ENCODE measurements at regions not wholly inside any gene's neighbourhood (a gene's known extent, or its start where the extent isn't known, plus 50 kb on each side); places are given as distances from the start of the nearest gene placed in this dataset.

DNA sequence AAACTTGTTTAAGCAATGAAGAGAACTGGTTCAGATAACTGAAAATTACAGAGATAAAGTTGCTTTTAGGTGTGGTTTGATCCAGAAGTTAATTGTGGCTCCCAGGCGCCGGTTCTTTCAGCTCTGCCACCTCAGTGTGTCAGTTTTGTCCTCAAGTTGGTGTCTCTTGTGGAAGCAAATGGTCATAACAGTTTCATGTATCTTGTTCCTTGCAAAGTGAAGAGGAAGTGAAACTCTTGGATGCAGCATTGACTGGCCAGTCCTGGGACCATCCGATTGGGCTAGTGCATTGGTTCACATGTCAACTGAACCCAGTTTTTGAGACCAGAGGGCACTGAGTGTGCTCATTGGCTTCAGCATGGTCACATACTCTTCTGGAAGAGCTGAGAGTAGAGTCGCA, 181.4 kb upstream of the GRM7 start:
- intact Hi-C loops (cut with micrococcal nuclease), result no loop called here
- H3K9me3 ChIP-seq (replicated peaks; ENCODE audit: control insufficient read depth, insufficient read depth, low read depth, low read length), result no peaks in the 10 kb centered on the region
- no peaks in the 10 kb centered on the region for H3K36me3 ChIP-seq (ENCODE audit: control insufficient read depth, insufficient read depth, low read length)
- BruUV-seq (replicated peaks), result no TSS peak
- CTCF ChIA-PET (ENCODE audit: low intra/inter-chr PET ratio), result no interaction called here
- peak; percentile 58; the same call in 2 of the 3 replicates for ATAC-seq
- peak in 1 of 4 experiments; percentile 3 for DNase-seq (ENCODE audit: extremely low read depth in 1 of 4, low spot score in 3 of 4)
- FAIRE-seq, result no peak
- H3K4me1 ChIP-seq (replicated peaks in 1 of 2; ENCODE audit: control insufficient read depth in 2 of 2, insufficient read depth in 2 of 2, low read length in 2 of 2), result no peaks in the 10 kb centered on the region
- H3K4me3 ChIP-seq, result no peak overlapping the region
- in situ Hi-C loops (cut with MboI), result no loop called here
- POLR2A ChIA-PET, result no interaction called here
- H3K27me3 ChIP-seq (ENCODE audit: control insufficient read depth in 2 of 2, insufficient read depth in 2 of 2, low read length in 2 of 2), result no peaks in the 10 kb centered on the region
- no peak overlapping the region for H3K4me2 ChIP-seq (ENCODE audit: insufficient read depth, low read length)
- H3K9me1 ChIP-seq (ENCODE audit: control insufficient read depth, insufficient read depth, low read length), result no peaks in the 10 kb centered on the region
- no peak overlapping the region for H2AFZ ChIP-seq (ENCODE audit: low read depth, low read length)
- TF ChIP-seq XRCC3 (IDR thresholded peaks at IDR 0.05) (no peak), IRF2 (CRISPR knock-in tag; IDR thresholded peaks at IDR 0.05) (no peak), SPI1 (IDR thresholded peaks at IDR 0.05; ENCODE audit: borderline replicate concordance, low read depth, low read length) (0 out of 2 replicates have a peak, but pooled peaks have one; percentile 30), ESRRB (CRISPR knock-in tag; IDR thresholded peaks at IDR 0.05; ENCODE audit: borderline replicate concordance) (no peak), HOXB6 (CRISPR knock-in tag; IDR thresholded peaks at IDR 0.05; ENCODE audit: borderline replicate concordance) (no peak)
- no peak overlapping the region for H3K27ac ChIP-seq (ENCODE audit: extremely low read depth, low read depth, low read length)
- 57% methylated on average over 4 of the region's 4 CpGs for WGBS (ENCODE audit: insufficient coverage, low coverage, missing lambda C conversion rate)
- H3K79me2 ChIP-seq (ENCODE audit: control insufficient read depth, insufficient read depth, low read length), result no peaks in the 10 kb centered on the region
- no peak overlapping the region for H3K9ac ChIP-seq (ENCODE audit: insufficient read depth in 1 of 2, low read depth in 2 of 2, low read length in 2 of 2)
- no peaks in the 10 kb centered on the region for H4K20me1 ChIP-seq (replicated peaks; ENCODE audit: control insufficient read depth, insufficient read depth, low read length)

DNA sequence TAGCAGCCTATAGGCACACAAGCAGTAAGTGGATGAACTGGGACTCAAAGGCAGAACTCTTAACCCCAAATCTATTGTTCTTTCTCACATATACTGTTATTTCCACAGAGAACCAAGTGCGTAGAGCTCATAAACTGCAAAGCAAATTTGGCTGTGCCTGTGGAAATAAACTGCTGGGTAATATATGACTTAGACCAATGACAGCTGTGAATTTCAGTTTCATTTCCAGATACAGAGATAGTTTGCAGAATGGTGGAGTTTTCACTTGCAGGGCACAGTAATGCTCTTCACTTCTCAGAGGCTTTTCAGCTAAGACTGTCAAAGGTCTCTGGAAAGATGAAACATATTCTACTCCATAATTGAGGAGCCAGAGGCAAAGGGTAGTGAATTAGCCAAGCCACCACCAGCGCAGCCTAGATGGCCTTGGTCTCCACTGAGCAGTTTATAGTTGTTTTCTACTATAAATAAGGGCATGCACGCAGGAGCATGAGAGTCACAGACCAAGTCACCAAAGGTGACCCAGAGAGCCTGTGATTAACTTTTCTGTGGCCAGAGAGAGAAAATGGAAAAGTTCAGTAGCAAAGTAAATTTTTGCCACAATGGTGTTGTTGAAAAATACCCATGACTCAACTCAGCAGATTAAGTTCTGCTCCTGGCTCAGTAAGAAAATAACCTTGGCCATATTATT, 180.7 kb upstream of the GRM7 start:
- 62% methylated on average over 3 of the region's 3 CpGs for WGBS (ENCODE audit: insufficient coverage, low coverage, missing lambda C conversion rate)
- CTCF ChIA-PET (ENCODE audit: low intra/inter-chr PET ratio), result no interaction called here
- Histone ChIP-seq H3K27me3 (ENCODE audit: control insufficient read depth in 2 of 2, insufficient read depth in 2 of 2, low read length in 2 of 2) (no peaks in the 10 kb centered on the region), H3K27ac (ENCODE audit: extremely low read depth, low read depth, low read length) (no peak overlapping the region), H2AFZ (ENCODE audit: low read depth, low read length) (no peak overlapping the region), H3K9me1 (ENCODE audit: control insufficient read depth, insufficient read depth, low read length) (no peaks in the 10 kb centered on the region), H3K36me3 (ENCODE audit: control insufficient read depth, insufficient read depth, low read length) (no peaks in the 10 kb centered on the region), H3K4me3 (no peak overlapping the region), H3K9me3 (replicated peaks; ENCODE audit: control insufficient read depth, insufficient read depth, low read depth, low read length) (no peaks in the 10 kb centered on the region), H3K4me1 (replicated peaks in 1 of 2; ENCODE audit: control insufficient read depth in 2 of 2, insufficient read depth in 2 of 2, low read length in 2 of 2) (no peaks in the 10 kb centered on the region), H3K79me2 (ENCODE audit: control insufficient read depth, insufficient read depth, low read length) (no peaks in the 10 kb centered on the region), H3K4me2 (ENCODE audit: insufficient read depth, low read length) (no peak overlapping the region), H3K9ac (ENCODE audit: insufficient read depth in 1 of 2, low read depth in 2 of 2, low read length in 2 of 2) (no peak overlapping the region), H4K20me1 (replicated peaks; ENCODE audit: control insufficient read depth, insufficient read depth, low read length) (no peaks in the 10 kb centered on the region)
- POLR2A ChIA-PET, result no interaction called here
- in situ Hi-C loops (cut with MboI), result no loop called here
- DNase-seq (ENCODE audit: extremely low read depth in 1 of 4, low spot score in 3 of 4) (no peak), ATAC-seq (no peak), FAIRE-seq (no peak)
- intact Hi-C loops (cut with micrococcal nuclease), result no loop called here
- BruUV-seq (replicated peaks), result no TSS peak
- TF ChIP-seq, protein P1, sequence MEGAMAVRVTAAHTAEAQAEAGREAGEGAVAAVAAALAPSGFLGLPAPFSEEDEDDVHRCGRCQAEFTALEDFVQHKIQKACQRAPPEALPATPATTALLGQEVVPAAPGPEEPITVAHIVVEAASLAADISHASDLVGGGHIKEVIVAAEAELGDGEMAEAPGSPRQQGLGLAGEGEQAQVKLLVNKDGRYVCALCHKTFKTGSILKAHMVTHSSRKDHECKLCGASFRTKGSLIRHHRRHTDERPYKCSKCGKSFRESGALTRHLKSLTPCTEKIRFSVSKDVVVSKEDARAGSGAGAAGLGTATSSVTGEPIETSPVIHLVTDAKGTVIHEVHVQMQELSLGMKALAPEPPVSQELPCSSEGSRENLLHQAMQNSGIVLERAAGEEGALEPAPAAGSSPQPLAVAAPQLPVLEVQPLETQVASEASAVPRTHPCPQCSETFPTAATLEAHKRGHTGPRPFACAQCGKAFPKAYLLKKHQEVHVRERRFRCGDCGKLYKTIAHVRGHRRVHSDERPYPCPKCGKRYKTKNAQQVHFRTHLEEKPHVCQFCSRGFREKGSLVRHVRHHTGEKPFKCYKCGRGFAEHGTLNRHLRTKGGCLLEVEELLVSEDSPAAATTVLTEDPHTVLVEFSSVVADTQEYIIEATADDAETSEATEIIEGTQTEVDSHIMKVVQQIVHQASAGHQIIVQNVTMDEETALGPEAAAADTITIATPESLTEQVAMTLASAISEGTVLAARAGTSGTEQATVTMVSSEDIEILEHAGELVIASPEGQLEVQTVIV (CRISPR knock-in tag; IDR thresholded peaks at IDR 0.05; ENCODE audit: borderline replicate concordance), result no peak
- TF ChIP-seq SUPT5H (IDR thresholded peaks at IDR 0.05), result no peak
